Gastroesophageal sphincter (tissue), 3 donors: ENCODE measurements at regions not wholly inside any gene's neighbourhood (a gene's known extent, or its start where the extent isn't known, plus 50 kb on each side); places are given as distances from the start of the nearest gene placed in this dataset.

ENCODE experiments used
- CTCF ChIP-seq, 4 experiments: fragments of 200-600 bp in 2 of 4; fragments of 450-650 bp in 2 of 4; sonication (generic) in 1 of 4; IDR thresholded peaks; one replicate each; pipeline ENCODE4 v1.5.1; 2017 to 2019; ENCODE audit warnings: antibody characterized with exemption in 4 of 4, mild to moderate bottlenecking in 2 of 4, moderate library complexity in 2 of 4
- EP300 ChIP-seq: sonication (generic); formaldehyde crosslinking; IDR thresholded peaks from one replicate; pipeline ENCODE4 v1.6.1; 2017; ENCODE audit warnings: antibody characterized with exemption, mild to moderate bottlenecking
- POLR2A ChIP-seq, 2 donors: fragments of 450-650 bp; IDR thresholded peaks; one replicate each; pipeline ENCODE4 v1.6.1; 2017; ENCODE audit warnings: antibody characterized with exemption in 2 of 2, mild to moderate bottlenecking in 2 of 2, moderate library complexity in 1 of 2
- POLR2AphosphoS5 ChIP-seq: sonication (generic); formaldehyde crosslinking; IDR thresholded peaks from one replicate; pipeline ENCODE4 v1.6.1; 2017; ENCODE audit warnings: antibody characterized with exemption

- TF ChIP-seq CTCF (IDR thresholded peaks at IDR 0.05): no peak
- TF ChIP-seq EP300: no peak
- no peak for TF ChIP-seq POLR2A (IDR thresholded peaks at IDR 0.05)
- no peak for TF ChIP-seq POLR2AphosphoS5
These were observed 91.0 kb upstream of the SLC24A3 start for GRCh38 chr20:19121463-19121862.
